Neural progenitor cell (in vitro differentiated cells): ENCODE measurements at regions not wholly inside any gene's neighbourhood (a gene's known extent, or its start where the extent isn't known, plus 50 kb on each side); places are given as distances from the start of the nearest gene placed in this dataset.

ENCODE experiments used
- EZH2 ChIP-seq: fragments of 200-600 bp; sonication (generic); IDR thresholded peaks from 2 replicates; pipeline ENCODE4 v1.6.1; 2017; ENCODE audit warnings: antibody characterized with exemption, mild to moderate bottlenecking, moderate library complexity
- EZH2phosphoT487 ChIP-seq: fragments of 200-600 bp; sonication (generic); IDR thresholded peaks from 2 replicates; pipeline ENCODE4 v1.6.1; 2017; ENCODE audit warnings: antibody characterized with exemption
- TF ChIP-seq, protein P1 (sequence below): fragments of 200-600 bp; sonication (generic); IDR thresholded peaks from 2 replicates; pipeline ENCODE4 v1.5.1; 2017; ENCODE audit warnings: antibody characterized with exemption, mild to moderate bottlenecking

DNA sequence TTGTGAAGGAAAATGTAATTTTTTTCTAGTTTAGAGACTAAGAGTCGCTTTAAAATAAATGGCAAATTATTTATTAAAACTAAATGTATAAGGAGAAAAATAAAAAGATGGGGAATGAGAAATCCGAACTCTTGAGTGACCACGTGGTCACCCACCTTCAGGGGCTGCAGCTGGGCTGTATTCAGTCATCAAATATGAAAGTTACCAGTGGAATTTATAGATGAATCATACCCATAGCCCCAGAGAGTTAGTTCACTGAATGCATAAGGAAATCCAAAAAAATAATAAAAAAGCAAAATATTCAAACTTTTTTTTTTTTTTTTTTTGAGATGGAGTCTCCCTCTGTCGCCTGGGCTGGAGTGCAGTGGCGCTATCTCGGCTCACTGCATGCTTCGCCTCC lies 947.7 kb upstream of the ADGRB3 start:
- TF ChIP-seq, protein P1, sequence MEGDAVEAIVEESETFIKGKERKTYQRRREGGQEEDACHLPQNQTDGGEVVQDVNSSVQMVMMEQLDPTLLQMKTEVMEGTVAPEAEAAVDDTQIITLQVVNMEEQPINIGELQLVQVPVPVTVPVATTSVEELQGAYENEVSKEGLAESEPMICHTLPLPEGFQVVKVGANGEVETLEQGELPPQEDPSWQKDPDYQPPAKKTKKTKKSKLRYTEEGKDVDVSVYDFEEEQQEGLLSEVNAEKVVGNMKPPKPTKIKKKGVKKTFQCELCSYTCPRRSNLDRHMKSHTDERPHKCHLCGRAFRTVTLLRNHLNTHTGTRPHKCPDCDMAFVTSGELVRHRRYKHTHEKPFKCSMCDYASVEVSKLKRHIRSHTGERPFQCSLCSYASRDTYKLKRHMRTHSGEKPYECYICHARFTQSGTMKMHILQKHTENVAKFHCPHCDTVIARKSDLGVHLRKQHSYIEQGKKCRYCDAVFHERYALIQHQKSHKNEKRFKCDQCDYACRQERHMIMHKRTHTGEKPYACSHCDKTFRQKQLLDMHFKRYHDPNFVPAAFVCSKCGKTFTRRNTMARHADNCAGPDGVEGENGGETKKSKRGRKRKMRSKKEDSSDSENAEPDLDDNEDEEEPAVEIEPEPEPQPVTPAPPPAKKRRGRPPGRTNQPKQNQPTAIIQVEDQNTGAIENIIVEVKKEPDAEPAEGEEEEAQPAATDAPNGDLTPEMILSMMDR: no peak
- TF ChIP-seq EZH2 (no peak), EZH2phosphoT487 (no peak)
